ENCODE measurements at regions not wholly inside any gene's neighbourhood (a gene's known extent, or its start where the extent isn't known, plus 50 kb on each side); places are given as distances from the start of the nearest gene placed in this dataset.

GRCh38 chr22:26757496-26757895, 100.1 kb downstream of the MIAT start:
- TF ChIP-seq CTCF (IDR thresholded peaks at IDR 0.05; ENCODE audit: low read depth, low read length) (no peak), EZH2phosphoT487 (IDR thresholded peaks at IDR 0.05; ENCODE audit: low read depth) (no peak)
